Hepatocyte (in vitro differentiated cells): ENCODE measurements at regions not wholly inside any gene's neighbourhood (a gene's known extent, or its start where the extent isn't known, plus 50 kb on each side); places are given as distances from the start of the nearest gene placed in this dataset.
A peak's percentile ranks its signal among the peaks of the same experiment; 100 is the strongest.

Source experiments
- DNase-seq: peaks from one replicate; pipeline ENCODE4 v3.0.0-alpha.2; 2016; ENCODE audit warnings: low spot score
- H2AFZ ChIP-seq: fragments of 200-600 bp; sonication (generic); 2 replicates; pipeline ENCODE4 v1.6.0; 2016; ENCODE audit warnings: antibody characterized with exemption, mild to moderate bottlenecking
- H3K27ac ChIP-seq: fragments of 200-600 bp; sonication (generic); 2 replicates; pipeline ENCODE4 v1.5.1; 2016; ENCODE audit warnings: mild to moderate bottlenecking
- H3K27me3 ChIP-seq: fragments of 200-600 bp; sonication (generic); 2 replicates; pipeline ENCODE4 v1.6.1; 2016
- H3K36me3 ChIP-seq: fragments of 200-600 bp; sonication (generic); replicated peaks from 2 replicates; pipeline ENCODE4 v1.5.1; 2016; ENCODE audit warnings: low read depth; ENCODE audit not compliant: insufficient read depth
- H3K4me1 ChIP-seq: fragments of 200-600 bp; sonication (generic); 2 replicates; pipeline ENCODE4 v1.5.1; 2016; ENCODE audit warnings: mild to moderate bottlenecking, moderate library complexity; ENCODE audit not compliant: insufficient read depth
- H3K4me2 ChIP-seq: fragments of 200-600 bp; sonication (generic); 2 replicates; pipeline ENCODE4 v1.6.0; 2016
- H3K4me3 ChIP-seq: fragments of 200-600 bp; sonication (generic); 2 replicates; pipeline ENCODE4 v1.5.1; 2016; ENCODE audit warnings: mild to moderate bottlenecking
- H3K79me2 ChIP-seq: fragments of 200-600 bp; sonication (generic); 2 replicates; pipeline ENCODE4 v1.6.0; 2017; ENCODE audit warnings: mild to moderate bottlenecking
- H3K9me2 ChIP-seq: fragments of 200-600 bp; sonication (generic); replicated peaks from 2 replicates; pipeline ENCODE4 v1.6.0; 2017; ENCODE audit warnings: mild to moderate bottlenecking; ENCODE audit not compliant: insufficient read depth
- H3K9me3 ChIP-seq: fragments of 200-600 bp; sonication (generic); 2 replicates; pipeline ENCODE4 v1.5.1; 2016; ENCODE audit warnings: low read depth, mild to moderate bottlenecking
- H4K20me1 ChIP-seq: fragments of 200-600 bp; sonication (generic); 2 replicates; pipeline ENCODE4 v1.6.0; 2016; ENCODE audit warnings: mild to moderate bottlenecking; ENCODE audit not compliant: insufficient read depth, poor library complexity, severe bottlenecking
- EZH2 ChIP-seq: fragments of 200-600 bp; sonication (generic); IDR thresholded peaks from 2 replicates; pipeline ENCODE4 v1.6.1; 2016; ENCODE audit warnings: antibody characterized with exemption, mild to moderate bottlenecking, borderline replicate concordance
- EZH2phosphoT487 ChIP-seq: fragments of 200-600 bp; sonication (generic); IDR thresholded peaks from one replicate; pipeline ENCODE4 v1.6.1; 2018; ENCODE audit warnings: antibody characterized with exemption, mild to moderate bottlenecking, low read depth, moderate library complexity; ENCODE audit not compliant: unreplicated experiment, severe bottlenecking
- WGBS: methylation state at CpG from one replicate; pipeline ENCODE4 v1.1.6; 2016; ENCODE audit warnings: low lambda C conversion rate; ENCODE audit errors: missing lambda C conversion rate; 5-methylcytosine and 5-hydroxymethylcytosine counted together
- TF ChIP-seq, protein P1 (sequence below): fragments of 200-600 bp; sonication (generic); IDR thresholded peaks from 2 replicates; pipeline ENCODE4 v1.5.1; 2016; ENCODE audit warnings: antibody characterized with exemption, mild to moderate bottlenecking; ENCODE audit not compliant: poor library complexity

DNA sequence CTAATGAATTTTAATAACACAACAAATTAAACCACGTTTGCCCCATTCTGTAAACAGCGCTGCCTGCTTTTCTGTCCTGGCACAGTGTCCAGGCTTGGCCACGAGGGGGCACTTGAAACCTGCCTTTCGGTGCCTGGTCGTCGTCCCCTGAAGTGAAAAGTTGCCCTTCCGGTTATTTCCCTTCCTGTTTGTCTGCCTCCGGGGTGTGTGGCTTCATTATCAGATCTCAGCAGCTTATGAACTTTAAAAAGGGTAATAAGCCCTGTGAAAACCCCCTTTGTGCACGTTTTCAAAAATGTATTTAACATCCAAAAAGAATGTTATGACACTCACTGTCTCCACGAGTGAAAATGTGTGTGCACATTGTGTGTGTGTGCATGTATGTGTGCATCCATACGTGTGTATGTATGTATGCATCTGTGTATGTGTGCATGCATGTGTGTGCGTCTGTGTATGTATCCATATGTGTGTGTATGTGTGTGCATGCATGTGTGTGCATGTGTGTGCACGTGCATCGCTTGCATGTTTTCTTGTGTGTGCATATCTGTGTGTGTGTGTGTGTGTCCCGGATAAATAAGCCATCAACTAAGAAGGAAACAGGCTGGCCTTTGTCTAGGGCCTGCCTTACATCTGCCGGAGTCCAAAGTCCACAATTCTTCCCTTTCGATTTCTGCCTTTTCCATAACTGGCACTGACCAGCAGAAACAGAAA is 358.4 kb downstream of the THBS2 start:
- Histone ChIP-seq H3K4me2 (peak overlapping the region; percentile 60), H3K27ac (peak overlapping the region; percentile 58)

DNA sequence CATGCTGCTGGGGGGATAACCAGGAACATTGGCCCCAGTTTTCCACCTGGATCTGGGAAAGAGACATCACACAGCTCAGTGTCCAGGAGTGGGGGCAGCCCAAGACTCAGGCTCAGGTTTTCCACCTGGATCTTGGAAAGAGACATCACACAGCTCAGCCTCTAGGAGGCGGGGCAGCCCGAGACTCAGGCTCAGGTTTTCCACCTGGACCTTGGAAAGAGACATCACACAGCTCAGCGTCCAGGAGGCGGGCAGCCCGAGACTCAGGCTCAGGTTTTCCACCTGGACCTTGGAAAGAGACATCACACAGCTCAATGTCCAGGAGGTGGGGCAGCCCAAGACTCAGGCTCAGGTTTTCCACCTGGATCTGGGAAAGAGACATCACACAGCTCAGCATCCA is 361.6 kb downstream of the THBS2 start:
- H3K79me2 ChIP-seq, result no peaks in the 10 kb centered on the region
- no peaks in the 10 kb centered on the region for H3K9me2 ChIP-seq
- no peaks in the 10 kb centered on the region for H4K20me1 ChIP-seq
- no peaks in the 10 kb centered on the region for H3K9me3 ChIP-seq
- no peak overlapping the region for H3K4me3 ChIP-seq
- H3K36me3 ChIP-seq, result no peaks in the 10 kb centered on the region
- TF ChIP-seq, protein P1, sequence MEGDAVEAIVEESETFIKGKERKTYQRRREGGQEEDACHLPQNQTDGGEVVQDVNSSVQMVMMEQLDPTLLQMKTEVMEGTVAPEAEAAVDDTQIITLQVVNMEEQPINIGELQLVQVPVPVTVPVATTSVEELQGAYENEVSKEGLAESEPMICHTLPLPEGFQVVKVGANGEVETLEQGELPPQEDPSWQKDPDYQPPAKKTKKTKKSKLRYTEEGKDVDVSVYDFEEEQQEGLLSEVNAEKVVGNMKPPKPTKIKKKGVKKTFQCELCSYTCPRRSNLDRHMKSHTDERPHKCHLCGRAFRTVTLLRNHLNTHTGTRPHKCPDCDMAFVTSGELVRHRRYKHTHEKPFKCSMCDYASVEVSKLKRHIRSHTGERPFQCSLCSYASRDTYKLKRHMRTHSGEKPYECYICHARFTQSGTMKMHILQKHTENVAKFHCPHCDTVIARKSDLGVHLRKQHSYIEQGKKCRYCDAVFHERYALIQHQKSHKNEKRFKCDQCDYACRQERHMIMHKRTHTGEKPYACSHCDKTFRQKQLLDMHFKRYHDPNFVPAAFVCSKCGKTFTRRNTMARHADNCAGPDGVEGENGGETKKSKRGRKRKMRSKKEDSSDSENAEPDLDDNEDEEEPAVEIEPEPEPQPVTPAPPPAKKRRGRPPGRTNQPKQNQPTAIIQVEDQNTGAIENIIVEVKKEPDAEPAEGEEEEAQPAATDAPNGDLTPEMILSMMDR, result peak; percentile 22
- TF ChIP-seq EZH2phosphoT487, result no peak
- no peak for TF ChIP-seq EZH2
- H3K27me3 ChIP-seq, result no peaks in the 10 kb centered on the region
- peak; percentile 55 for DNase-seq
- no peaks in the 10 kb centered on the region for H3K4me1 ChIP-seq
- H2AFZ ChIP-seq, result no peak overlapping the region
- H3K4me2 ChIP-seq, result no peak overlapping the region
- WGBS, result 76% methylated on average over 5 of the region's 5 CpGs
- no peak overlapping the region for H3K27ac ChIP-seq

More for the DNA sequence above, 358.4 kb downstream of the THBS2 start:
- no peaks in the 10 kb centered on the region for H4K20me1 ChIP-seq
- H3K36me3 ChIP-seq, result no peaks in the 10 kb centered on the region
- TF ChIP-seq EZH2 (no peak), EZH2phosphoT487 (no peak)
- TF ChIP-seq, protein P1, result peak; percentile 99
- H2AFZ ChIP-seq, result peak overlapping the region; percentile 15
- no peak overlapping the region for H3K4me3 ChIP-seq
- H3K27me3 ChIP-seq, result no peaks in the 10 kb centered on the region
- H3K4me1 ChIP-seq, result no peaks in the 10 kb centered on the region
- H3K9me3 ChIP-seq, result no peaks in the 10 kb centered on the region
- no peaks in the 10 kb centered on the region for H3K9me2 ChIP-seq
- 38% methylated on average over 17 of the region's 17 CpGs for WGBS
- no peaks in the 10 kb centered on the region for H3K79me2 ChIP-seq
- DNase-seq, result peak; percentile 91

DNA sequence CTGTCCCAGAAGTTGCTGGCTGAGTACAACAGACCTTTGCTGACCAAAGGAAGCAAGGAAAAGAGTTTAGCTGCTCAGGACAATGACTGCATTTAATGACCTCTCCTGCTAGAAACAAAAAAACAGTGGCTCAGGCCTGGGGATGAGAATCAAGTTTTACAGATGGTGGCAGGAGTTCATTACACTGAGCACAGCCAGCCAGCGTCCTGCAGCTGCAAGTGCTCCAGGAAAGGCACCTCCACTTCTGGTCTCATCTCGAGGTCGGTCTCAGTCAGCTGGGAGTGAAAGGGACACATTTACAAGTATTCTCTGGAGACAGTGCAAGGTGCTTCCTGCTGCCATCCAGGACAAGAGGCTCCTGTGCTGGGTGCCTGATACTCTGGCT is 362.7 kb downstream of the THBS2 start:
- Histone ChIP-seq H3K4me2 (no peak overlapping the region), H3K9me2 (no peaks in the 10 kb centered on the region), H3K27ac (no peak overlapping the region), H2AFZ (no peak overlapping the region), H3K79me2 (no peaks in the 10 kb centered on the region), H3K9me3 (no peaks in the 10 kb centered on the region), H3K4me3 (no peak overlapping the region), H3K36me3 (no peaks in the 10 kb centered on the region), H3K27me3 (no peaks in the 10 kb centered on the region), H4K20me1 (no peaks in the 10 kb centered on the region), H3K4me1 (no peaks in the 10 kb centered on the region)
- no peak for TF ChIP-seq EZH2phosphoT487
- TF ChIP-seq, protein P1, result no peak
- no peak for TF ChIP-seq EZH2
- WGBS, result 75% methylated on average over 3 of the region's 3 CpGs
- DNase-seq, result no peak
